Endodermal cell (in vitro differentiated cells): ENCODE measurements at regions not wholly inside any gene's neighbourhood (a gene's known extent, or its start where the extent isn't known, plus 50 kb on each side); places are given as distances from the start of the nearest gene placed in this dataset.

Experiments
- DNase-seq: peaks from one replicate; pipeline ENCODE4 v3.0.0-alpha.2; 2017
- H3K27ac ChIP-seq: 2 replicates; pipeline ENCODE4 v1.5.1; 2013; ENCODE audit warnings: mild to moderate bottlenecking, low read depth, low read length, moderate library complexity
- H3K27me3 ChIP-seq: 2 replicates; pipeline ENCODE4 v1.6.1; 2013; ENCODE audit warnings: mild to moderate bottlenecking, low read length, moderate library complexity; ENCODE audit not compliant: insufficient read depth, control insufficient read depth, poor library complexity, severe bottlenecking
- H3K36me3 ChIP-seq: 2 replicates; pipeline ENCODE4 v1.7.0; 2013; ENCODE audit warnings: mild to moderate bottlenecking, low read length, moderate library complexity; ENCODE audit not compliant: control insufficient read depth, insufficient read depth
- H3K4me1 ChIP-seq: one replicate; pipeline ENCODE4 v1.7.0; 2013; ENCODE audit warnings: low read length; ENCODE audit not compliant: control insufficient read depth, insufficient read depth
- H3K4me3 ChIP-seq: 2 replicates; pipeline ENCODE4 v1.5.1; 2013; ENCODE audit warnings: mild to moderate bottlenecking, low read length, moderate library complexity
- H3K9ac ChIP-seq: 2 replicates; pipeline ENCODE4 v1.6.1; 2013; ENCODE audit warnings: mild to moderate bottlenecking, low read length, moderate library complexity; ENCODE audit not compliant: poor library complexity, severe bottlenecking; ENCODE audit errors: extremely low read depth
- H3K9me3 ChIP-seq: 2 replicates; pipeline ENCODE4 v1.6.1; 2013; ENCODE audit warnings: mild to moderate bottlenecking, low read length, moderate library complexity; ENCODE audit not compliant: control insufficient read depth
- H3K27ac Mint-ChIP-seq: 2 replicates; pipeline ENCODE4 v1.8.0; 2020; ENCODE audit warnings: mixed read lengths
- H3K27me3 Mint-ChIP-seq: 2 replicates; pipeline ENCODE4 v1.8.0; 2021; ENCODE audit warnings: mild to moderate bottlenecking, mixed read lengths; ENCODE audit not compliant: insufficient read depth
- H3K36me3 Mint-ChIP-seq: 2 replicates; pipeline ENCODE4 v1.8.0; 2020; ENCODE audit warnings: low read depth, mixed read lengths
- H3K4me1 Mint-ChIP-seq: 2 replicates; pipeline ENCODE4 v1.8.0; 2020; ENCODE audit warnings: mixed read lengths
- H3K4me3 Mint-ChIP-seq: 2 replicates; pipeline ENCODE4 v1.8.0; 2020; ENCODE audit warnings: mild to moderate bottlenecking, moderate library complexity, mixed read lengths
- H3K9me3 Mint-ChIP-seq: 2 replicates; pipeline ENCODE4 v1.8.0; 2020; ENCODE audit warnings: mild to moderate bottlenecking, mixed read lengths
- WGBS, 2 experiments: methylation state at CpG; one replicate each; pipeline versions ENCODE4 v1.1.5 to v1.1.7; 2013; ENCODE audit warnings: missing lambda C conversion rate in 2 of 2, mixed read lengths in 1 of 2; ENCODE audit not compliant: insufficient coverage in 1 of 2, insufficient read length in 1 of 2; 5-methylcytosine and 5-hydroxymethylcytosine counted together
- TF ChIP-seq, protein P1 (sequence below): fragments of 200-600 bp; sonication (generic); conservative IDR thresholded peaks from 2 replicates; pipeline ENCODE4 v1.5.0; 2021; ENCODE audit warnings: antibody characterized with exemption, mild to moderate bottlenecking

GRCh38 chr6:96465321-96465903, 56.2 kb upstream of the UFL1 start:
- no peak for DNase-seq
- H3K9me3 ChIP-seq, result no peaks in the 10 kb centered on the region
- H3K36me3 ChIP-seq, result no peaks in the 10 kb centered on the region
- H3K4me1 ChIP-seq, result no peaks in the 10 kb centered on the region
- Mint-ChIP-seq H3K27me3 (no peaks in the 10 kb centered on the region), H3K4me1 (no peaks in the 10 kb centered on the region), H3K9me3 (no peaks in the 10 kb centered on the region), H3K36me3 (no peaks in the 10 kb centered on the region), H3K4me3 (no peak overlapping the region), H3K27ac (no peak overlapping the region)
- TF ChIP-seq, protein P1, sequence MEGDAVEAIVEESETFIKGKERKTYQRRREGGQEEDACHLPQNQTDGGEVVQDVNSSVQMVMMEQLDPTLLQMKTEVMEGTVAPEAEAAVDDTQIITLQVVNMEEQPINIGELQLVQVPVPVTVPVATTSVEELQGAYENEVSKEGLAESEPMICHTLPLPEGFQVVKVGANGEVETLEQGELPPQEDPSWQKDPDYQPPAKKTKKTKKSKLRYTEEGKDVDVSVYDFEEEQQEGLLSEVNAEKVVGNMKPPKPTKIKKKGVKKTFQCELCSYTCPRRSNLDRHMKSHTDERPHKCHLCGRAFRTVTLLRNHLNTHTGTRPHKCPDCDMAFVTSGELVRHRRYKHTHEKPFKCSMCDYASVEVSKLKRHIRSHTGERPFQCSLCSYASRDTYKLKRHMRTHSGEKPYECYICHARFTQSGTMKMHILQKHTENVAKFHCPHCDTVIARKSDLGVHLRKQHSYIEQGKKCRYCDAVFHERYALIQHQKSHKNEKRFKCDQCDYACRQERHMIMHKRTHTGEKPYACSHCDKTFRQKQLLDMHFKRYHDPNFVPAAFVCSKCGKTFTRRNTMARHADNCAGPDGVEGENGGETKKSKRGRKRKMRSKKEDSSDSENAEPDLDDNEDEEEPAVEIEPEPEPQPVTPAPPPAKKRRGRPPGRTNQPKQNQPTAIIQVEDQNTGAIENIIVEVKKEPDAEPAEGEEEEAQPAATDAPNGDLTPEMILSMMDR, result no peak
- no peak overlapping the region for H3K9ac ChIP-seq
- 98% methylated on average over 3 of the region's 3 CpGs; no CpG with 5 or more reads in 1 of the 2 experiments for WGBS, 2 experiments
- H3K27me3 ChIP-seq, result no peaks in the 10 kb centered on the region
- no peak overlapping the region for H3K27ac ChIP-seq
- H3K4me3 ChIP-seq, result no peak overlapping the region

DNA sequence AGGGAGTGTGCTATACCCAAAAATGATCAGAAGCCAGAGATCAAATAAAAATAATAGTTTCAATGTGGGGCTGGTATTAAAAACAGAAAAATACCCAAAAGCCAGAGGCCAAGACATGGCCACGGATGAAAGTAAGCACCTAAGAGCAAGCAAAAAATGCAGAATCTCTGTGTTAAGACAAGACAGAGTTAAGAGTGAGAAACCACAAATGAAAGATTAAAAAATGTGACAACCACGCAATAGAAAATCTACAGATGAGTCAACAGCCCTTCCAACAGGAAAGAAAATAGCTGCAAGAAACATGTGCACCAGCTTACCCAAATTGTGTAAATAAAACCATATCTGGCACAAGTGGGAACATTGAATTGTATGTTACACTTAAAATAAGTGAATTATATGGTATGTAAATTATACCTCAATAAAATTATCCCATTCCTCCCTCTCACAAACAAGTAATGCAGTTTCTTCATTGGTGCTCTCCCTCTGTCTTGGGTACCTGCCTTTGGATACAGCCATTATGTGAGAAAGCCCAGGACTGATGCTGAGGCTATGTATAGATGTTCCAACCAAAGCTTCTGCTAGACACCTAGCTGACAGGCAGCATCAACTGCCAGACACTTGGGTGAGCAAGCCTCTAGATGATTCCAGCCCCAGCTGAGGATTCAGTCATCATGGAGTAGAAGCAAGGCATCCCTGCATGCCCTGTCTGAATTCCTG, 55.3 kb upstream of the UFL1 start:
- WGBS, 2 experiments, result 87 to 90% methylated on average over 1 to 2 of the region's 2 CpGs
- H3K36me3 ChIP-seq, result no peaks in the 10 kb centered on the region
- DNase-seq, result no peak
- Mint-ChIP-seq H3K4me1 (no peaks in the 10 kb centered on the region), H3K4me3 (no peak overlapping the region), H3K27ac (no peak overlapping the region), H3K27me3 (no peaks in the 10 kb centered on the region), H3K9me3 (no peaks in the 10 kb centered on the region), H3K36me3 (no peaks in the 10 kb centered on the region)
- H3K27me3 ChIP-seq, result no peaks in the 10 kb centered on the region
- TF ChIP-seq, protein P1, result no peak
- H3K27ac ChIP-seq, result no peak overlapping the region
- no peaks in the 10 kb centered on the region for H3K9me3 ChIP-seq
- no peaks in the 10 kb centered on the region for H3K4me1 ChIP-seq
- H3K4me3 ChIP-seq, result no peak overlapping the region
- no peak overlapping the region for H3K9ac ChIP-seq

GRCh38 chr6:96467814-96468213, 53.8 kb upstream of the UFL1 start:
- H3K9me3 Mint-ChIP-seq, result no peaks in the 10 kb centered on the region
- Histone ChIP-seq H3K27ac (no peak overlapping the region), H3K9me3 (no peaks in the 10 kb centered on the region), H3K36me3 (no peaks in the 10 kb centered on the region), H3K27me3 (no peaks in the 10 kb centered on the region), H3K4me3 (no peak overlapping the region), H3K4me1 (no peaks in the 10 kb centered on the region), H3K9ac (no peak overlapping the region)
- TF ChIP-seq, protein P1, result no peak
- no peaks in the 10 kb centered on the region for H3K27me3 Mint-ChIP-seq
- H3K4me3 Mint-ChIP-seq, result no peak overlapping the region
- H3K36me3 Mint-ChIP-seq, result no peaks in the 10 kb centered on the region
- no peaks in the 10 kb centered on the region for H3K4me1 Mint-ChIP-seq
- DNase-seq, result no peak
- H3K27ac Mint-ChIP-seq, result no peak overlapping the region
